ENCODE measurements at regions not wholly inside any gene's neighbourhood (a gene's known extent, or its start where the extent isn't known, plus 50 kb on each side); places are given as distances from the start of the nearest gene placed in this dataset.
"Not testable (repeated sequence)": the region's sequence is repeated elsewhere in the genome, so short reads cannot be mapped to it uniquely, and the experiment has no call there.

DNA sequence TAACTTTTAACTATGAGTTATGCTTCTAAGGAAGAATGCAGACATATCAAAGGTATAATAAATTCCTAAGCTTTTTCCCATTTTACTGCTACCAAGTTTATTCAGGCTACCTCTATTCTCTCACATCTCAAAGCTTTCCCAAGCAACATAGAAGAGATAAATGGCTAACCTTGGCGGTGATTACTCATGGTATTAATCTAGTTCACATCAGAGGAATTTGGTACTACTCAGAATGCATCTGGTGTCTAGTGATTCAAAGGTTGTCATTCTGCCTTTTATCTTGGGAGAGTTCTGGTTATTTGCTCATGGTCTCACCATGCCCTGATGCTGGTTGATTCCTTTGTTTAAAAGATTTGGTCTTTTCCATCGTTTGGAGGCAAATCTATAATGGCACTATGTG, 182.7 kb downstream of the TAF11L14 start:
- DNase-seq (ENCODE audit: low read depth in 4 of 4, low spot score in 3 of 4), result no peak

DNA sequence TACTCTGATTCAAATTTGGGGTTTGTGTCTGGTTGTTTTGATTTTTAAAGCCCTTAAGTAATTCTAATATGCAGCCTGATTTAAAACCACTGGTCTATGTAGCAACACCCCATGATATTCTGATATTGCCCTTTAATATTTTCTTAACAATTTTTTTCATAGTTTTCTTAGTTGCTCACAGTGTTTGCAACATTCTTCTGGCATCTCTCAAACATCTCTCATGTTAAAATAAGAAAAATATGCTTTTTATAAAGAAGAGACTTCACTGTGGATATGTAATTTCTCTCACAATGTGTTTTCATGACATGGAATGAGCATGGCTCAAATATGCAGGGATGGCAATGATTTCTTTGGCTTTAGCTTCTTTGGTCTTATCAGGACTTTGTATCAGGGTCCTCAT, 183.7 kb downstream of the TAF11L14 start:
- no peak for DNase-seq (ENCODE audit: low read depth in 4 of 4, low spot score in 3 of 4)

DNA sequence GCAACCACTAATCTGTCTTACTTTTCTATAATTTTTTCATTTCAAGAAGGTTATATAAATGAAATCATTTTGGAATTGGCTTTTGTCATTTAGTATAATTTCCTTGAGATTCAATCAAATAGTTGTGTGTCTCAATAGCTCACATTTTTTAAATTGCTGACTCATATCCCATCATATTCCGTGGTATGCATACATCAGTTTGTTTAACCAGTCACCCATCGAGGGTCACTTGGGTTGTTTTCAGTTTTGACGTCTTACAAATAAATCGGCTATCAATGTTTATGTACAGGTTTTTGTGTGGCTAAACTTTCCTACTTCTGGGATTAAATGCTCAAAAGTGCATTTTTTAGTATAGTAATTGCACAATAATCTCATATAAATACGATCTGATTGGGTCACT, 185.5 kb downstream of the TAF11L14 start:
- DNase-seq (ENCODE audit: low read depth in 4 of 4, low spot score in 3 of 4), result no peak

DNA sequence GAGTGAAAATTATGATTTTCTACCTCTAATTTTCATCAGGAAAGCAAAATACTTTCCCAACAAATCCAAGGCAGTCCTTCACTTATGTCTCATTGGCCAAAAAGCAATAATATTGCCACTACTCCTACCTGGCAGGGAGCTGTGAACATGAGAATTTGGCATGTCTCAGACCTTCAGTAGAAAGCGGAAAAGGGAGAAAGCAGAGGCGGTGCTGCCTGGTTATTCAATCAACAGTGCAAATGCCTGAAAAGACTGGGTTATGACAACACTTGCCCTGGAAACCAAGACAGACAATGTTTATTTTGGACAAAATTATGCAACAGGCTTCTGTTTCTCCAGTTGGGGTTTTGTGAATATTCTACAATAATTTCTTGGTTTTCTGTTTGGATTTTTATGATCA, 194.4 kb downstream of the TAF11L14 start:
- no peak for DNase-seq (ENCODE audit: low read depth in 4 of 4, low spot score in 3 of 4)

DNA sequence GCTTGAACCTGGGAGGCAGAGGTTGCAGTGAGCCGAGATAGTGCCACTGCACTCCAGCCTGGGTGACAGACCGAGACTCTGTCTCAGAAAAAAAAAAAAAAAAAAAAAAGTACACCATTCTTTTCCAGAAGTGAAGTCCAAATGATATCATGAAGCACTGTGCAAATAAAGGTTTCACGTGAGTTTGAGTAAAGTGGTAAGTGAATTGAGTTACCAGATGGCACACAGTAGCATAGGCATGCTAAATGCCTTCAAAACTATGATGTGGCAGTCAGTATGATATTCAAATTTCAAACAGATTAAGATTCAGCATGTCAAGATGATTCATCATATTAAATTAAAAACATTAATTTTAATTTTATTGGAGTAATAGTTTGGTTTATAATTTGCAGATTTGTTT, 195.2 kb downstream of the TAF11L14 start:
- no peak for DNase-seq (ENCODE audit: low read depth in 4 of 4, low spot score in 3 of 4)

DNA sequence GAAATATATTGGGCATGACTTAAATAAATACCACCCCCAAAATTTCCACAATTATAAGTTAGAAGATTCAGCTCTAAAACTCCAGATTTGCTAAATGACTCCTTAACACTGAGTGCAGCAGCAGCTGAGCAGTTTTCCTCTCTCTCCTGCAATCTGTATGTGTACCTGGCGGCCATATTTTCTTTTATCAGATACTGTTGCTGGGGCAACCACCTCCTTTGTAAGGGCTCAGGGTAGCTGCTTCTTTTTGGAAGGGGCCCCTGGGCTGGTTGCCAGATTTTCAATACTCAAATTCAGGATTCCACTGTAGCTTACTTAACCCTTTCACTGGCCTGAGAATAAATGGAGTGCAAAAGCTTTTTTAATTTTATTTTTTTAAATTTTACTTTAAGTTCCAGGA, 197.0 kb downstream of the TAF11L14 start:
- no peak for DNase-seq (ENCODE audit: low read depth in 4 of 4, low spot score in 3 of 4)

DNA sequence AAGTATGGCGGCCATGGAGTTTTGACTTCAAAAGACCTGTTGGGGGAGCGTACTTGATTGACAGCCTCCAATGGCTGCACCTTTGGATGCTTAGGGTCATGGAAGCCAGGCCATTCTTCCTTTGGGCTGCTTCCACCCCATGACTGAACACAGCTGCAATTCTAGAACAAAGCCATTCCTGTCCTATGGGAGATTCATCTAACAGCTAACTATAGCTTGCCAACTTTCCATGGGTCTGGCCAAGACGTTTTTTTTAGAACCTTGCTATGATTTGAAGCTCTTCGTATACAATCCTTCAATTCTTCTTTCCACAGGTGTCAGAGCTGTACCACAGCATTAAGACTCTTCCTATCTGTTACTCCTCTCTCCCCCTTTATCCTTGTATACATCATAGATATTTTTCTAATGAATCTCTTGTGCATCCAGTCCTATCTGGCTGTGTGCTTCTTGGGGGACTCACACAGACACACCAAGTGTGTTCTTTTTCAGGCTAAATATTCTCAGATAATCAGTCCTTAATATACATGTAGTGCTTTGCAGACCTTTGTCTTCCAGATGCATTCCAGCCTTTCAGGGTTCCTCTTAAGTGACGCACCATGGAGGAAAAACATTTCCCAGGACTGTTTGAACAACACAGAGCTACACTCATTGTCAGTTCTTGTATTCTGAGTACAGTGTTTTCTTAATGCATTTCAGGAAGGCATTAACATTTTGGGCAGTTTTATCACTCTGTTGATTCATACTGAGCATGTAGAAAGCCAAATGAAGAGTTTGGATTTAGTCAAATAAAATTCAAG, 198.9 kb downstream of the TAF11L14 start:
- DNase-seq (ENCODE audit: low read depth in 4 of 4, low spot score in 3 of 4), result no peak

DNA sequence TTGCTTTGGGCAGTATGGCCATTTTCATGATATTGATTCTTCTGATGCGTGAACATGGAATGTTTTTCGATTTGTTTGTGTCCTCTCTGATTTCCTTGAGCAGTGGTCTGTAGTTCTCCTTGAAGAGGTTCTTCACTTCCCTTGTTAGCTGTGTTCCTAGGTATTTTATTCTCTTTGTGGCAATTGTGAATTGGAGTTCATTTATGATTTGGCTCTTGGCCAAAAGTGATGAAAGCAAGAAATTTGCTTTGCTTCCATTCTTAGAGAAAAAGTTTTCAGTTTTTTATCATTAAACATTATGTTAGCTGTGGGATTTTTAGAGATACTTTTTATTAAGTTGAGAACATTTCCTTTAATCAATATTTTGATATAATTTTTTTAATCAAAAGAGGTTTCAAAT, 203.5 kb downstream of the TAF11L14 start:
- no peak for DNase-seq (ENCODE audit: low read depth in 4 of 4, low spot score in 3 of 4)

DNA sequence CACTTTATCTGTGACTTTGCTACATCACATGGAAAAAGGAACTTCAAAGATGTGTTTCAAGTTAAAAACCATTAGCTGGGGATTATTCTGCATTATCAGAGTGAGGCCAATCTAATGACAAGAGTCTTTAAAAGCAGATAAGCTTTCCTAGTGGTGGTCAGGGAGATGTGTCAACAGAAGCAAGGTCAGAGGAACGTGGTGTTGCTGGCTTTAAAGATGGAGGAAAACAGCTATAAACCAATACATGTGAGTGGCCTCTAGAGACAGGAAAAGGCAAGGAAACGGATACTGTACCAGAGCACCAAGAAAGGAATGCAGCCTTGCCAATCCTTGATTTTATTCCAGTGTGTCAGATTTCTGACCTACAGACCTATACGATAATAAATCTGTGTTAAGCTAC, 204.2 kb downstream of the TAF11L14 start:
- DNase-seq (ENCODE audit: low read depth in 4 of 4, low spot score in 3 of 4), result no peak

DNA sequence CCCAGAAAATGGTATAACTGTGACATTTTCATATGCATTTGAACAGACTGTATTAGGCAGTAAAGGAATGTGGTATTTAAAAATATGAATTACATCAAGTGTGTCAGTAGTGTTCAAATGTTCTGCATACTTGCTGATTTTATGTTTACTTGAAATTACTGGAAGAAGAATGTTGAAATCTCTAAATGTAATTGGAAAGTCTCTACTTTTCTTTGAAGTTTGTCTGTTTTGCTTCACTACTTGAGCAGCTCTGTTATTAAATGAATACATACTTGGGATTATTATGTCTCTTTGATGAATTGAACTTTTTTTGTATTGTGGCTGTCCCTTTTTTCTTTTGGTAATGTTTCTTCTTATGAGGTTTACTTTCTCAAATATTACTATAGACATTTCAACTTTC, 205.6 kb downstream of the TAF11L14 start:
- DNase-seq (ENCODE audit: low read depth in 4 of 4, low spot score in 3 of 4), result no peak

DNA sequence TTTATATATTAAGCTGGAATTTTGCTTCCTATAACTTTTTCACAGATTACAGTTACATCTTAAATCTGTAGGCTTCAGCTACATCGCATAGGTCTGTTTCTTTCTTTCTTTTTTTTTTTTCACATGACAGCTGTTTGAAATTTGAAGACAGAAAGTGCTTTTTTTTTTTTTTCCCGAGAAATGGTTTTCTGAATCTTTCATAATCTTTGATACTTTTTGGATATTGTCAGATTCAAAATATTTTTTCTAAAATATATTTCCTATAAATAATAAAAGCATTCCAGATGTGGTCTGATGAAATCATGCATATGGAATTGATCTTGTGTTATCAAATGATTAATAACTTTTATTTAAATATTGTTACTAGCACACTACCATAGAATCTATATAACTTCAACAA, 212.2 kb downstream of the TAF11L14 start:
- no peak for DNase-seq (ENCODE audit: low read depth in 4 of 4, low spot score in 3 of 4)

DNA sequence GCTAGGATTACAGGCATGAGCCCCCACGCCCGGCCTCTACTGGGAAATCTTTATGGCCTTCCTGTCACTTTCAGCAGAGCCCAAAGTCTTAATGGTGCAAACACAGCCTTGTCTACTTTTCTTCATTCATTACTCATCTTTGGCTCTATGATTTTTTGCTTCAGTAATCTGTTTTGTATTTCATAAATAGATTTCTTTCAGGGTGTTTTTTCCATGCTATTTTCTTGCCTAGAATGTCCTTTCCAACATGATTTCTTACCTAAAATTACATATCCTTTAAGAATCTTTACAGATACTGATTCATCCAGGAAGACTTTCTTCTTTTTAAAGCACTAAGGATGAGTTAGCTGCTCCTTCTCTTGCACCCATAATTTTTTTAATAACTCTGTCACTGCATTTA, 213.0 kb downstream of the TAF11L14 start:
- no peak for DNase-seq (ENCODE audit: low read depth in 4 of 4, low spot score in 3 of 4)

DNA sequence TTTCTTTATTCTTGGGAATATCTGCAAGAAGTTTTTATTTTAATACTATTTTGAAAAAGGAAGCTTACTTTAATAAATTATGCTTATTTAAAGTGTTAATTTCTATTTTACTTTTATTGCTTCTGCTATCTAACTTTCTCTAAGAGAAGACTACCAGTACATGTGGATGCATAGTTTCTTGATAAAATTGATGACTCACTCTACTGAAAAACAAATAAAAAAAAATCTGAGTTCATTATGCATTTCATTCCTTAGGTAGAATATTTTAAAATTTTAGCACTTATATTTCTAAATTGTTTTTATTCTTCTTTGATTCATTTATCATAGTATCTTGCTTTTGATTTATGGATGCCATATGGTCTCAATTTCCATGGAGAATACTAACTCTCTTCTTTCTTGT, 217.9 kb downstream of the TAF11L14 start:
- DNase-seq (ENCODE audit: low read depth in 4 of 4, low spot score in 3 of 4), result no peak

DNA sequence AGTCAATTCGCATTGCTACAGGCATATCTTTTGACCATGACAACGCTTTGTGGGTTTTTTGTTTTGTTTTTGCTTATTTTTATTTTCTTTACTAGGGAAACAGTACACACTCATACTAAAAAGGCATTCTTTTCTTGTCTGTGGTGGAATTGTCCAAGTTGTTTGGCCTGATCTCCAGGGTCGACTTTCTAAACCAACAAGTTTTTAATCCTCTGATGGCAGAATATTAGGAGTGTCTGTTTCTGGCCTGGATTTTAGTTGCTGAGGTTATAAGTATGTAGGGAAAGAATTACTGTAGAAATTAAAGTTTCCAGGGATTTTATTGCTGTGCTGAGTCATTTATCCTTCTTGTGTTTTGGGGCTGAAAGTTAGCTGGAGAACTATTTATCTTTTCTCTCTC, 218.5 kb downstream of the TAF11L14 start:
- no peak for DNase-seq (ENCODE audit: low read depth in 4 of 4, low spot score in 3 of 4)

DNA sequence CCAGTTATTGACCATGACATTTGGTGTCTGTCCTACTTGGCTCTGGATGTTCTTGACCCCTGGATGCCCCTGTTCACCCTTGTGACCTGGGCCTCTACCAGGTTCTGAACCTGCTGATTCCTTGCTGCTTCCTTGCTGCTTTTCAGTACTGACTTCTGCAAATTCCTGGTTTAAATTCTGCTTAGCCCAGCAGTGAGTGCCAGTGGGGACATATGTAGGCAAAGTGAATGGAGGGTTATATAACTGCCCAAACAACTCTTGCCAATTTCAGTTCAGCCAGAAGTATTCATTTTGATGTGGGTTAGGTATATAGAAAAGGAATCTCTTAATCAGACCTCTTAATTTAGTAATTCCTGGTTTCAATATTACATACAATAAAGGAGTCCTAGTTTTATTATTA, 220.6 kb downstream of the TAF11L14 start:
- DNase-seq (ENCODE audit: low read depth in 4 of 4, low spot score in 3 of 4), result no peak

DNA sequence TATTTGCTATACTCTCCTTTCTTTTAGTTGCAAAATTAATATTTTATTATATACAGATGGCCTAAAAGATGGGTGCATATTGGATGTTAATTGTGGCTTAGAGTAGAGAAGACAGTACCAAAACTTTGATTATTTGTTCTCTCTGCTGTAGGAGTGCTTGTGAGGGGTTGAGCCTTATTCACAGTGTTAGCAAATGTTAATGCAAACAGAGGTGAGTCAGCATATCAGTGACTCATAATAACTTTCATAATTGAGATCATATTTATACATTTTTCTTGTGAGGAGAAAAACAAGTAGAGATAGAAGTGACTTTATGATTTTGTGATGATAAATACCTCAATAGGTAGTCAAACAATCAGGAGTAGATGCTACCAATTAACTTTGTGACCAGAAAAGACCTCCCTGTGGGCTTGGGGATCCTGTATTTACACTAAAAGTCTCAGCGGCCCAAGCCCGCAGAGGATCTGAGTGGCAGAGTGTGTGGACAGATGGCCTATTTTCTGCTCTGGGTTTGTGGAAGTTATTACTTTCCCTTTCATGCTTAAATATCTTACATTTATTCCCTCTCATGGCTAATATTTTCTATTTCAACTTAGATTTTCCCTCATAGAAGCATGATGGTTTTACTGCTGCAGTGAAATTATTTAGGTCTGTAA, 226.5 kb downstream of the TAF11L14 start:
- no peak for DNase-seq (ENCODE audit: low read depth in 4 of 4, low spot score in 3 of 4)

DNA sequence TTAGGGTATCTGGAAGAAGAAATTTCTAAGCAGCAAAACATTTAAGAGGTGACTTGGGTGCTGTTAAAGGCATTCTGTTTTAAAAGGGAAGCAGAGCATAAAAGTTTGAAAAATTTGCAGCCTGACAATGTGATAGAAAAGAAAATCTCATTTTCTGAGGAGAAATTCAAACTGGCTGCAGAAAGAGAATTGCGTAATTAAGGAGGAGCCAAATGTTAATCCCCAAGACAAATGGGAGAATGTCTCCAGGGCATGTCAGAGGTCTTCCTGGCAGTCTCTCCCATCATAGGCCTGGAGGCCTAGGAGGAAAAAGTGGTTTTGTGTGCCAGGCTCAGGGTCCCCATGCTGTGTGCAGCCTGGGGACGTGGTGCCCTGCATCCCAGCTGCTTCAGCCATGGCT, 230.6 kb downstream of the TAF11L14 start:
- not testable (repeated sequence) for DNase-seq (ENCODE audit: low read depth in 4 of 4, low spot score in 3 of 4)

DNA sequence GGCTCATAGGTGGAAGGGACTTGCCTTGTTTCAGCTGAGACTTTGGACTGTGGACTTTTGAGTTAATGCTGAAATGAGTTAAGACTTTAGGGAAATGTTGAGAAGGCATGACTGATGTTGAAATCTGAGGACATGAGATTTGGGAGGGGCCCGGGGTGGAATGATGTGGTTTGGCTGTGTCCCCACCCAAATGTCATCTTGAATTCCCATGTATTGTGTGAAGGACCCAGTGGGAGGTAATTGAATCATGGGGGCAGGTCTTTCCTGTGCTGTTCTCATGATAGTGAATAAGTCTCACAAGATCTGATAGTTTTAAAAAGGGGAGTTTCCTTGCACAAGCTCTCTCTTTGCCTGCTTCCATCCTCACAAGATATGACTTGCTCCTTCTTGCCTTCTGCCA, 231.7 kb downstream of the TAF11L14 start:
- DNase-seq (ENCODE audit: low read depth in 4 of 4, low spot score in 3 of 4), result not testable (repeated sequence)

DNA sequence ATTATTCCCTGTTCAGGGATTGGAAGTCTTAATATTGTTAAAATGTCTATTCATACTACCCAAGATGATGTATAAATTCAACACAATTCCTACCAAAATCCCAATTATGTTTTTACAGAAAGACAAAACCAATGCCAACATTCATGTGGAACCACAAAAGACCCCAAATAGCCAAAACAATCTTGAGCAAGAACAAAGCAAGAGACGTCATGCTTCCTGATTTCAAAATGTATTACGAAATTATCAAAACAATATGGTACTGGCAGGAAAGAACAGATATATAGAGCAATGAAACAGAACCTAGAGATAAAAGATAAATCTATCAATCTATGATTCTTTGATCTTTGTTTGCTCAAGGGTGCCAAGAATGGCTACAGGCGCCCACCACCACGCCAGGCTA, 237.9 kb downstream of the TAF11L14 start:
- no peak for DNase-seq (ENCODE audit: low read depth in 4 of 4, low spot score in 3 of 4)

DNA sequence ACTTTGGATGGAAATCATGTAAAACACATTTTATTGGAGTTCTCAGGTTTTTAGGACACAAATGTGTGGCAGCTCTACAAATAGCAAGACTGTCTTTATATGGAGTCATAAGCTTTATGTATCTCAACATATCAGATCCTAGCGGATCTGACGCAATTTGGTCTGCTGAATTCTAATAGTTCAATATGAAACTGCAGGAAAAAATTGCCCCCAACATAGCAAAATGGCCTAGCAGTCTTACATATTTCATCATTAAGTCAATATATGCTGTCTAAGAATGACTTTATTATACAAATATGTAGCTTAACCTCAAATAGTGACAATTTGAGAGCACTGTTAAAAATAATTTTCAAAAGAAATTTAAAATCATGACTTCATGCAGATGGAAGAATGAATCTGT, 244.3 kb downstream of the TAF11L14 start:
- no peak for DNase-seq (ENCODE audit: low read depth in 4 of 4, low spot score in 3 of 4)

DNA sequence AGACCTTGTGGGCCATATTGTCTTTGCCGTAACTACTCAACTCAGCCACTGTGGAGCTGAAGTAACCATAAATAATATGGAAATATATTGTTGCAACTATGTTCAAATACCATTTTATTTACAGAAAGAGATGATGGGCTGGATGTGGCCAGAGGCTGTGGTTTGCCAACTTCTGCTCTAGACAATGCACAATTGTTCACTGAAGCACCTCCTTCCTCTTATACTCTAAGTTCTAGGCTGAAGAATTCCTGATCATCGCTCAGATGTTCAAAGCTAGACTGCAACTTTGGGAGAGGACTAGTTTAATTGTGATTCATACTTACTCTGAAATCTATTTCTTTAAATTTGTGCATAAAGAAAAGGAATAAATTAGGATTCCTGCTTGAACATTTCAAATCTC, 245.0 kb downstream of the TAF11L14 start:
- no peak for DNase-seq (ENCODE audit: low read depth in 4 of 4, low spot score in 3 of 4)

DNA sequence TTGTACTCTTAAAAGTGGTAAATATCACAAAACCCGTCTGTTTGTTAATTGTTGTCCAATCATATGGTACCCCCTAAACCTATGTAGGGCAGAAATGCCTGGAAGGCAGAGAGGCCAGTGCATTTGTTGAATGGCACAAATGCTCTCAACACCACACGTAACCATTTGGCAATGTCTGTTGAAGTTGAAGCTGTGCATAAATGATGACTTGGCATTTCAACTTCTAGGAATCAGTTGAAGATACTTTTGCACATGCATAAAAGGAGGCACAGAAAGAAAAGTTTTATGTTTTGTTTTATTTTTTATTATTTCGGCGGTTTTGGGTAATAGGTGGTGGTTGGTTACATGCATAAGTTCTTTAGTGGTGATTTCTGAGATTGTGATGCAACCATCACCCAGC, 246.6 kb downstream of the TAF11L14 start:
- no peak for DNase-seq (ENCODE audit: low read depth in 4 of 4, low spot score in 3 of 4)

Measured in right renal pelvis (tissue), 4 donors.